Chondrocyte (in vitro differentiated cells): ENCODE measurements at regions not wholly inside any gene's neighbourhood (a gene's known extent, or its start where the extent isn't known, plus 50 kb on each side); places are given as distances from the start of the nearest gene placed in this dataset.

Source experiments
- DNase-seq: peaks from one replicate; pipeline ENCODE4 v3.0.0; 2021; ENCODE audit warnings: mixed read lengths, low spot score
- H3K27ac Mint-ChIP-seq: one replicate; pipeline ENCODE4 v1.8.0; 2021; ENCODE audit warnings: mild to moderate bottlenecking, moderate library complexity, mixed read lengths; ENCODE audit not compliant: unreplicated experiment
- H3K27me3 Mint-ChIP-seq: 2 replicates; pipeline ENCODE4 v1.8.0; 2021; ENCODE audit warnings: low read depth, mixed read lengths
- H3K36me3 Mint-ChIP-seq: 2 replicates; pipeline ENCODE4 v1.8.0; 2021; ENCODE audit warnings: low read depth, mixed read lengths
- H3K4me1 Mint-ChIP-seq: 2 replicates; pipeline ENCODE4 v1.8.0; 2021; ENCODE audit warnings: low read depth, mild to moderate bottlenecking, mixed read lengths
- H3K4me3 Mint-ChIP-seq: one replicate; pipeline ENCODE4 v1.8.0; 2021; ENCODE audit warnings: mild to moderate bottlenecking, moderate library complexity, mixed read lengths; ENCODE audit not compliant: unreplicated experiment
- H3K9me3 Mint-ChIP-seq: 2 replicates; pipeline ENCODE4 v1.8.0; 2021; ENCODE audit warnings: low read depth, mixed read lengths
- CTCF ChIP-seq: fragments of 200-600 bp; sonication (generic); IDR thresholded peaks from 2 replicates; pipeline ENCODE4 v1.5.0; 2021; ENCODE audit warnings: antibody characterized with exemption, mild to moderate bottlenecking, moderate library complexity

- no peak for DNase-seq
- no peak overlapping the region for H3K4me3 Mint-ChIP-seq
- H3K36me3 Mint-ChIP-seq: no peaks in the 10 kb centered on the region
- peaks cover 16% of the 10 kb centered on the region for H3K27me3 Mint-ChIP-seq
- no peak for TF ChIP-seq CTCF
- no peaks in the 10 kb centered on the region for H3K9me3 Mint-ChIP-seq
- H3K27ac Mint-ChIP-seq: no peak overlapping the region
- peaks cover 4% of the 10 kb centered on the region for H3K4me1 Mint-ChIP-seq
Measured at GRCh38 chr13:42412812-42413483, 141.0 kb downstream of the AKAP11 start.

- DNase-seq: no peak
- TF ChIP-seq CTCF: no peak
- H3K4me3 Mint-ChIP-seq: no peak overlapping the region
- peaks cover 13% of the 10 kb centered on the region for H3K27me3 Mint-ChIP-seq
- H3K4me1 Mint-ChIP-seq: peaks cover 9% of the 10 kb centered on the region
- no peaks in the 10 kb centered on the region for H3K9me3 Mint-ChIP-seq
- H3K36me3 Mint-ChIP-seq: no peaks in the 10 kb centered on the region
- H3K27ac Mint-ChIP-seq: no peak overlapping the region
Measured at GRCh38 chr13:42413484-42413815, 141.5 kb downstream of the AKAP11 start.

GRCh38 chr13:42417626-42418025, 145.7 kb downstream of the AKAP11 start:
- H3K4me1 Mint-ChIP-seq: peaks cover 10% of the 10 kb centered on the region
- H3K9me3 Mint-ChIP-seq: no peaks in the 10 kb centered on the region
- H3K27ac Mint-ChIP-seq: no peak overlapping the region
- H3K4me3 Mint-ChIP-seq: no peak overlapping the region
- no peak for TF ChIP-seq CTCF
- no peak for DNase-seq
- peaks cover 1% of the 10 kb centered on the region for H3K36me3 Mint-ChIP-seq
- H3K27me3 Mint-ChIP-seq: peaks cover 6% of the 10 kb centered on the region

GRCh38 chr13:42418184-42418583, 146.2 kb downstream of the AKAP11 start:
- DNase-seq: no peak
- Mint-ChIP-seq H3K4me1 (peaks cover 10% of the 10 kb centered on the region), H3K36me3 (peaks cover 1% of the 10 kb centered on the region), H3K27ac (no peak overlapping the region), H3K4me3 (no peak overlapping the region), H3K27me3 (peaks cover 9% of the 10 kb centered on the region), H3K9me3 (peaks cover under 1% of the 10 kb centered on the region)
- no peak for TF ChIP-seq CTCF

- Mint-ChIP-seq H3K27me3 (peaks cover 9% of the 10 kb centered on the region), H3K27ac (no peak overlapping the region), H3K4me1 (peaks cover 10% of the 10 kb centered on the region), H3K9me3 (peaks cover 7% of the 10 kb centered on the region), H3K36me3 (peaks cover 3% of the 10 kb centered on the region), H3K4me3 (no peak overlapping the region)
- TF ChIP-seq CTCF: no peak
- DNase-seq: no peak
Measured at GRCh38 chr13:42420304-42420703, 148.4 kb downstream of the AKAP11 start.
